ENCODE measurements at regions not wholly inside any gene's neighbourhood (a gene's known extent, or its start where the extent isn't known, plus 50 kb on each side); places are given as distances from the start of the nearest gene placed in this dataset.
A peak's percentile ranks its signal among the peaks of the same experiment; 100 is the strongest.

DNA sequence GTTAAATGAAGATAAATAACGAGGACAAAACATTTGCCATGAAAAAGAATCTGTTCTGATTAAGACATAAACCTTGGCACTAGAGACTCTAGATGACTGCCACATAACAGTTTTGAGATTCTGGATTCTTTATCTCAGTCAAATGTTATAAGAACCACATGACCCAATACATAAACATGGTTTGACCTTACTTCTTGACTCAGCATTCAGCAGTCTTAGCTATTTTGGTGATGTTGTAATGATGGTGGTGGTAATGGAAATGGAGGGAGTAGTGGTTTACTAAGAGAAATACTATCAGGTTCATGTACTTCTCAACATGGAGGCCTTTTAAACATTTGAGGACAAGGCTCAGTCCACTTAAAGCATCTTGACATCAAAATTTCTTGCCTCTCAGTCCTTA lies 925.4 kb downstream of the CDH11 start:
- no peak overlapping the region for H3K4me3 ChIP-seq (ENCODE audit: low read depth, low read length)
- peak; percentile 42 for DNase-seq (ENCODE audit: low read depth)
- TF ChIP-seq, protein P1, sequence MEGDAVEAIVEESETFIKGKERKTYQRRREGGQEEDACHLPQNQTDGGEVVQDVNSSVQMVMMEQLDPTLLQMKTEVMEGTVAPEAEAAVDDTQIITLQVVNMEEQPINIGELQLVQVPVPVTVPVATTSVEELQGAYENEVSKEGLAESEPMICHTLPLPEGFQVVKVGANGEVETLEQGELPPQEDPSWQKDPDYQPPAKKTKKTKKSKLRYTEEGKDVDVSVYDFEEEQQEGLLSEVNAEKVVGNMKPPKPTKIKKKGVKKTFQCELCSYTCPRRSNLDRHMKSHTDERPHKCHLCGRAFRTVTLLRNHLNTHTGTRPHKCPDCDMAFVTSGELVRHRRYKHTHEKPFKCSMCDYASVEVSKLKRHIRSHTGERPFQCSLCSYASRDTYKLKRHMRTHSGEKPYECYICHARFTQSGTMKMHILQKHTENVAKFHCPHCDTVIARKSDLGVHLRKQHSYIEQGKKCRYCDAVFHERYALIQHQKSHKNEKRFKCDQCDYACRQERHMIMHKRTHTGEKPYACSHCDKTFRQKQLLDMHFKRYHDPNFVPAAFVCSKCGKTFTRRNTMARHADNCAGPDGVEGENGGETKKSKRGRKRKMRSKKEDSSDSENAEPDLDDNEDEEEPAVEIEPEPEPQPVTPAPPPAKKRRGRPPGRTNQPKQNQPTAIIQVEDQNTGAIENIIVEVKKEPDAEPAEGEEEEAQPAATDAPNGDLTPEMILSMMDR (IDR thresholded peaks at IDR 0.05; ENCODE audit: insufficient read depth, low read depth, low read length), result no peak

DNA sequence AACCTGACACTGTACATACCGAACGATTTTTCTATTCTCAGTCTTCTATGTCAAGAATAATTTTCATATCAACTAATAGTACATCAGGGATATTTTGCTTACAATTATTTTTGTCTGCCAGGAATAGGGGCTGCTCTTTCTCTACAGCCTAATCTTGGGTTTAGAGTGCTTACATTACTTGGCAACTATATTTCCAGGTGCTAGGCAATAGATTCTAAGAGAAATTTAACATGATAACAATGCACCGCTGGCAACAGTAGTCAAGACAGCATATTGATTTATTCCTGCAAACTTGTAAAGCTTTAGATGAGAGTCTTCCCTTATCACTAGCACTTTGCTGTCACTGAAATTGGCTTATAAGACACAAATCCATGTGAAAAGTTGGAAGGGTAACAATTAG lies 935.9 kb downstream of the CDH11 start:
- H3K4me3 ChIP-seq (ENCODE audit: low read depth, low read length), result no peak overlapping the region
- TF ChIP-seq, protein P1 (IDR thresholded peaks at IDR 0.05; ENCODE audit: insufficient read depth, low read depth, low read length), result no peak
- no peak for DNase-seq (ENCODE audit: low read depth)

DNA sequence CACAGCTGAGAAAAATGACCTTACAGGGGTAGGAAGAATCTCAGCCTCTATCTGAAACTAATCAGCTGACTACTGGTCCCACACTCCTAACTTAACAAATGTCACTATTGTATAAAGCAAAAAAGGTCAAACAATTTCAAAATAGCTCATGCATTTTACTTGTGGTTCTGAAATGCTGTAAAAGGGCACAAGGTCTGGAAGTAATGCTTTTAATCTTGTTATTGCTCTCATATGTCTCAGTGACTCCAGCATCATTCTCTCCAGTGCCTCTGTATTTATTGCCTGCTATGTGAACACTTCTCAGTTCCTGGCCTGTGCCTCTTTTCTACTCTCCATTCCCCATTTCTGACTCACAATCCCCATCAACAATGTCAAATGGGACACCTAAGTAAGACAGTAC lies 937.7 kb downstream of the CDH11 start:
- no peak overlapping the region for H3K4me3 ChIP-seq (ENCODE audit: low read depth, low read length)
- DNase-seq (ENCODE audit: low read depth), result peak; percentile 40
- TF ChIP-seq, protein P1 (IDR thresholded peaks at IDR 0.05; ENCODE audit: insufficient read depth, low read depth, low read length), result no peak

DNA sequence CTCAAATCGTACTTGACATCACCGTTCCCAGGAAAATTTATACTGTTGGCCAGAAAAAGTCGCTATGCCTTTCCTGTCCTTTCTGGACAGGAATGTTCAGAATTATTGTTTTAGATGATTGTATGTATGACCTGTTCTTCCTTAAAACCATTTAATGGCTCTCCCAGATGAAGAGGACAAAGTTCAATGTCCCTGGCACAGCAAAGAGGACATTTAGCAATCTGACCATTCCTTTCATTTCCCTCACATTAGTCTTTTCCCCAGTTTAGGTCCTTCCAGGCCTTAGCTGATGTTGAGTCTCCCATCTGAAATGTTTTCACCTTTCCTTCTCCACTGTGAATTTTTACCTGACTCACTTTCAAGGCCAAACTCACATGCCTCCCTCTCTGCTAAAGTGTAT lies 938.9 kb downstream of the CDH11 start:
- DNase-seq (ENCODE audit: low read depth), result peak; percentile 37
- no peak overlapping the region for H3K4me3 ChIP-seq (ENCODE audit: low read depth, low read length)
- TF ChIP-seq, protein P1 (IDR thresholded peaks at IDR 0.05; ENCODE audit: insufficient read depth, low read depth, low read length), result no peak

DNA sequence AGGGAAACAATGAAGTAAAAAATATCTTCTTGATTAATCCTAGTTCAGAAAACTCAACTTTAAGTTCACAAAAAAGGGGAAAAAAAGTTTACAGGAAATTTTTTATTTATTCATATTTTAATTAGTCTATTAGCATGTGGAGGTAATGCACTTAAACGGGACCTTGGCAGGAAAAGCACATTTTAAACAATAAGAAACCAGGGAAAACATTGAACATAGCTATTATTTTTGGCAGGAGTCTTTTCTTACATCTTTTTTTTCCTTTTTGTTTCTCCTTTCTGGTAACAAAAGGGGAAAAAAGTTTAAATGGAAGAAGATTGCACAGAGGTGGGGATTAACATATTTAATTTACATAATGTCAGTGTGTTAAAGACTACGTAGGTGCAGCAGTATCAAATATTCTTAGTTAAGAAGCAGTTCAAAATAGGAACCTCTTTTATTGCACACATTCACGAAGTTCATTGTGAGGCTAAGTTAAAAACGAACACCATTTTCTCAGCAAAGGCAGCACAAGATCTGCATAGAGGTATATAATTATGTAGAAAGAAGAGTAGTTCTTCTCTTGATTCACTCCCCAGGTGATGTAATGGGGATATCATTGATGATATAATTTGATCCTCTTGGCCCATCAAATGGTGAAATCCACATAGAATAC lies 940.5 kb downstream of the CDH11 start:
- DNase-seq (ENCODE audit: low read depth), result no peak
- TF ChIP-seq, protein P1 (IDR thresholded peaks at IDR 0.05; ENCODE audit: insufficient read depth, low read depth, low read length), result no peak
- no peak overlapping the region for H3K4me3 ChIP-seq (ENCODE audit: low read depth, low read length)

DNA sequence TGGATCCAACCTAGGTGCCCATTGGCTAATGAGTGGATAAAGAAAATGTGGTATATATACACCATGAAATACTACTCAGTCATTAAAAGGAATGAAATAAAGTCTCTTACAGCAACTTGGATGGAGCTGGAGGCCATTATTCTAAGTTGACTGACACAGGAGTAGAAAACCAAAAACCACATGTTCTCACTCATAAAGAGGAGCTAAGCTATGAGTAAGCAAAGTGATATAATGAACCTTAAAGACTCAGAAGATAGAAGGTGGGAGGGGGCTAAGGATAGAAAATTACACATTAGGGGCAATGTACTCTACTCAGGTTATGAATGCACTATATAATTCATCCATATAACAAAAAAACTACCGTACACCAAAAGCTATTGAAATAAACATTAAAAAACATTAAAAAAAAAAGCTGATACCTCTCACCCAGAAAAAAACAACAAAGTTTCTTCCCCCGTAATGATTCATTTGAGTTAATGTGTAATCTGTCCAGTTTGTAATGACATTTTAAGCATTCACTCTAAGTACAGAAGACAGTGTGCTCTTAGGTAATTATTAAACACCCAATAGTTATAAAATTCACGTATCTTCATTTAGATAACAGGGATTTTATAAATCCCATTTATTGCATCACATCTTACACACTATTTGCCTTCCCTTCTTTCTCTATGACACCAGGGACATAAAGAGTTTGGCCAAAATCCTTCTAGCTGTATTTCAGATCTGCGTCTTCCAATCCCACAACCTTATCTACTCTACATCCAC lies 941.5 kb downstream of the CDH11 start:
- TF ChIP-seq, protein P1 (IDR thresholded peaks at IDR 0.05; ENCODE audit: insufficient read depth, low read depth, low read length), result no peak
- DNase-seq (ENCODE audit: low read depth), result peak; percentile 12

More for the DNA sequence above, 941.5 kb downstream of the CDH11 start:
- no peak overlapping the region for H3K4me3 ChIP-seq (ENCODE audit: low read depth, low read length)

Data from fibroblast of villous mesenchyme (primary cell).